GM18868 (cell line): ENCODE measurements at regions not wholly inside any gene's neighbourhood (a gene's known extent, or its start where the extent isn't known, plus 50 kb on each side); places are given as distances from the start of the nearest gene placed in this dataset.
A peak's percentile ranks its signal among the peaks of the same experiment; 100 is the strongest.
"Not testable (repeated sequence)": the region's sequence is repeated elsewhere in the genome, so short reads cannot be mapped to it uniquely, and the experiment has no call there.

Source experiments
- ATAC-seq: cut with Tn5 transposase; IDR thresholded peaks from one replicate; pipeline ENCODE4 v1.9.1; 2021; ENCODE audit warnings: mild to moderate bottlenecking, moderate library complexity; ENCODE audit not compliant: unreplicated experiment

GRCh38 chr6:12605888-12606345 is 110.7 kb upstream of the PHACTR1 start:
- ATAC-seq, result peak; percentile 37

- ATAC-seq, result no peak
Observed at GRCh38 chr6:12606616-12607015, 110.0 kb upstream of the PHACTR1 start.

- ATAC-seq, result peak; percentile 78
Observed at GRCh38 chr6:12608016-12608860, 108.3 kb upstream of the PHACTR1 start.

GRCh38 chr6:12608874-12609273 is 107.7 kb upstream of the PHACTR1 start:
- peak; percentile 23 for ATAC-seq

GRCh38 chr6:12609751-12610150 is 106.8 kb upstream of the PHACTR1 start:
- ATAC-seq, result no peak

- no peak for ATAC-seq
Observed at GRCh38 chr6:12610862-12611261, 105.7 kb upstream of the PHACTR1 start.

- ATAC-seq, result no peak
Observed at GRCh38 chr6:12613811-12614210, 102.8 kb upstream of the PHACTR1 start.

- no peak for ATAC-seq
Observed at GRCh38 chr6:12614456-12614855, 102.1 kb upstream of the PHACTR1 start.

- ATAC-seq, result no peak
Observed at GRCh38 chr6:12618296-12618695, 98.3 kb upstream of the PHACTR1 start.

GRCh38 chr6:12621754-12622153 is 94.8 kb upstream of the PHACTR1 start:
- ATAC-seq, result no peak

GRCh38 chr6:12622566-12622965 is 94.0 kb upstream of the PHACTR1 start:
- no peak for ATAC-seq

- ATAC-seq, result no peak
Observed at GRCh38 chr6:12624142-12624837, 92.3 kb upstream of the PHACTR1 start.

GRCh38 chr6:12627053-12627452 is 89.5 kb upstream of the PHACTR1 start:
- no peak for ATAC-seq

- no peak for ATAC-seq
Observed at GRCh38 chr6:12628327-12628726, 88.2 kb upstream of the PHACTR1 start.

- ATAC-seq, result not testable (repeated sequence)
Observed at GRCh38 chr6:12633746-12634145, 82.8 kb upstream of the PHACTR1 start.

GRCh38 chr6:12635375-12635774 is 81.2 kb upstream of the PHACTR1 start:
- no peak for ATAC-seq

GRCh38 chr6:12635813-12636212 is 80.8 kb upstream of the PHACTR1 start:
- ATAC-seq, result no peak

GRCh38 chr6:12636336-12636735 is 80.2 kb upstream of the PHACTR1 start:
- ATAC-seq, result no peak

- peak; percentile 63 for ATAC-seq
Observed at GRCh38 chr6:12637960-12638641, 78.5 kb upstream of the PHACTR1 start.

GRCh38 chr6:12640438-12640837 is 76.1 kb upstream of the PHACTR1 start:
- no peak for ATAC-seq

- not testable (repeated sequence) for ATAC-seq
Observed at GRCh38 chr6:12641785-12642184, 74.8 kb upstream of the PHACTR1 start.

GRCh38 chr6:12645941-12646340 is 70.6 kb upstream of the PHACTR1 start:
- no peak for ATAC-seq
